OCI-M1 (cell line): ENCODE measurements at regions not wholly inside any gene's neighbourhood (a gene's known extent, or its start where the extent isn't known, plus 50 kb on each side); places are given as distances from the start of the nearest gene placed in this dataset.

Source experiments
- DNase-seq: peaks from one replicate; lab custom pipeline; 2025; lab: John Stamatoyannopoulos, UW

- peak; percentile 79 for DNase-seq
Observed at GRCh38 chr11:88231894-88232482, 56.7 kb upstream of the RAB38 start.

DNA sequence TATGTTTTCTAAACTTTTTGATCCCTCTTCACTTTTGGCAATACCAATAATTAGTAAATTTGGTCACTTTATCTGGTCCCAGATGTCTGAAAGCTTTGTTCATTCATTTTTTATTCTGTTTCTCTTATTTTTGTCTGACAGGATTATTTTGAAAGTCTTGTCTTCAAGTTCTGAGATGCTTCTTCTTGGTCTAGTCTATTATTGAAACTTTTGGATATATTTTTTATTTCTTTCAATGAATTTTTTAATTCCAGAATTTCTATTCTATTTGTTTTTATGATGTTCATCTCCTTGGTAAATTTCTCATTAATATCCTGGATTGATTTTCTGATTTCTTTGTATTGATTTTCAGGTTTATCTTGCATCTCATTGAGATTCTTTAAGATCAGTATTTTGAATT is 54.1 kb upstream of the RAB38 start:
- DNase-seq = peak; percentile 39
